Epidermal melanocyte (primary cell): ENCODE measurements at regions not wholly inside any gene's neighbourhood (a gene's known extent, or its start where the extent isn't known, plus 50 kb on each side); places are given as distances from the start of the nearest gene placed in this dataset.
"Not testable (repeated sequence)": the region's sequence is repeated elsewhere in the genome, so short reads cannot be mapped to it uniquely, and the experiment has no call there.

Experiments
- DNase-seq: peaks from one replicate; pipeline ENCODE4 v3.0.0; 2011; ENCODE audit warnings: low spot score; ENCODE audit not compliant: insufficient read length

GRCh38 chr1:87398641-87399040 lies 70.0 kb downstream of the LMO4 start:
- no peak for DNase-seq

GRCh38 chr1:87399264-87399663 lies 70.6 kb downstream of the LMO4 start:
- DNase-seq, result no peak

DNA sequence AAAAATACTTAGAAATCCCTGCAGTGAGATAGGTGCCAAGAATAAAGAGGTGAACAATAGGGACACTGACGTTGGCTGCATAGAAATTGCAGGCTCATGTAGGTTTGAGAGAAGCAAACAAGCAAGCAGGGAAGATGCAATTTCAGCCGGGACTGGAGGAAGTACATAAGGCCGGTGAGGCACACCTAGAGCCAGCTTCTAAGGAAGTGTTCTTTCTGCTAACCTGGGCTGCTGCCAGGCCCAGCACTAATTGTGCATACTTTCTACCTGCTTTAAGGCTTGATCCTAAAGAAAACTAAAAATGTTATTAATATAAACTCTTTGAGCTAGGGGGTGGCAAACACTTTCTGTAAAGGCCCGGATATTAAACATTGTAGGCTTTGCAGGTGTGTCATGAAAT lies 71.0 kb downstream of the LMO4 start:
- no peak for DNase-seq

GRCh38 chr1:87400813-87401212 lies 72.1 kb downstream of the LMO4 start:
- DNase-seq, result no peak

DNA sequence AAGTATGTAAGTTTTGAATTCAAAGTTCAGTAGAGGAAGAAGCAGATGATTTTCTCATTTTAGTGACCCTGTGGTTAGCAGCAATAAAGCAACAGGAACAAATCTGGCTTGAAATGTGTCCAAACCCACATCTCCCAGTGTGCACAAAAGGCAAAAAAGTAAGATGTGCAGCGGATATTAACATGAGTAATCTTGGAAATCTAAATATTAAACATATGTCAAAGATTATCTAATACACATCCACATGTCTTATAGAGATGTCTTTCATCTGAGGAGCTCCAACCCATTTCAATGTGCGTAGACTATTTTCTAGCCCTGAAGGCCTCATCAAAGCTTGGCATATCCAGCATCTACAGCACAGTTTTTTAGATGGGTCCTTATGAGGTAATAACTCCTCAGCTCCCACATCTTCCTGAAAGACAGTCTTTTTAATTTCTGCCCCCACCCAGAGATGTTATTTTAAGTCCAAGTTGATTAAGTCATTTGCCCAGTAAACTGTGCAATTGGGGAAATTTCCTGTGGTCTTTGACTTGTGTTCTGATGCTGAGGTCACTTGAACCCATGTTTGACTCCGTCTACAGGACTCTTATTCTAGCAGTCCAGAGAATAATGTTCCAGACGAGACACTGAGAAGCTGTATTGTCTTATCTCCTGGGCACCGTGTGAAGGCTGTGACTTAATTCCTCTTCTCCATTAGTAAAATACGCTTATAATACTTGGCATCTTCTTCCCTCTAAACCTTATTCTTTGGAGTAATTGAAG lies 73.7 kb downstream of the LMO4 start:
- no peak for DNase-seq

- DNase-seq, result no peak
These were observed 74.6 kb downstream of the LMO4 start for GRCh38 chr1:87403061-87403820.

DNA sequence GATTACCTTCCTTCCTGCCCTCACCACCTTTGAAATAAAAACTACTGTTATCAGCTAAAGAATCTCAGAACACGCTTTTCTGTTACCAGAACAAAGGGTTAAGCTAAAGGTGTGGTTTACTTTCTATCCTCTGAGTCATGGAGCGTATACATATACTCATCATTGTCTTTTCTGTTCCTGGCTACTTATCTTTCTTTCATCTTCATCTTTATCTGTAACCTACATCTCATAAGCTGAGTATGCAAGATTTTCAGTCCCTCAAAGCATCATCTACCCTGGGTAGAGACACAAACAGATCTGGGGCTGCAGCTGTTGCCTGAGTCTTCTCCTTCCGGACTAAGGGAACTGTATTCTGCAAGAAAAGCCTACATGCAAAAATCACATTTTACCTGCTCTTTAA lies 75.6 kb downstream of the LMO4 start:
- DNase-seq, result no peak

GRCh38 chr1:87408665-87409248 lies 80.1 kb downstream of the LMO4 start:
- no peak for DNase-seq

- DNase-seq, result no peak
These were observed 82.2 kb downstream of the LMO4 start for GRCh38 chr1:87410776-87411480.

DNA sequence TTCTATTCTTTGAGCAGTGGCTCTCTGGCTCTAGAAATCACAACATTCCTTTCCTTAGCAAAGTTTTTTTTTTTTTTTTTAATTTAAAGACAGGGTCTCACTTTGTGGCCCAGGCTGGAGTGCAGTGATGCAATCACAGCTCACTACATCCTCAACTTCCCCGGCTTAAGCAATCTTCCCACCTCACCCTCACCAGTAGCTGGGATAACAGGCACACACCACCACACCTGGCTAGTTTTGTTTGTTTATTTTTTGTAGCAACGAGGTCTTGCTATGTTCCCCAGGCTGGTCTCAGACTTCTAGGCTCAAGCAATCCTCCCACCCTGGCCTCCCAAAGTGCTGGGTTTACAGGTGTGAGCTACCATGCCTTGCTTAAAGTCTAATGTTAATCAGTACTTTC lies 85.2 kb downstream of the LMO4 start:
- not testable (repeated sequence) for DNase-seq

DNA sequence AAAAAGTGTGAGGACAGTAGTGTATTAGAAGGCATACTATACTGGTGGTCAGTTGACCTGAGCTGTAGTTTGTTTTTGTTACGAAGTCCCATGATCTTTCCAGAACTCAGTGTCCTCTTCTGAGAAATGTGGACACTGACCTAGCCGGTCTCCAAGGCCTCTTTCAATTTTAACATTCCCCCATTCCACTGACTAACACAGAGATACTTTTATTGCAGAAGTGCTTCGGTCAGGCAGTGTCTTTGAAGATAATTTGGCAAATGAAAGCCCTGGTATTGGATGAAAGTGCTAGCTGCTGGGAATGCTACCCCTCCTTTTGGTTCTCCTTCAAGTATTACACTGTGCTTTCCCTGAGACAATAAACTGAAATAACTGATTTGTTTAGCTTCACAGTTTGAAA lies 89.4 kb downstream of the LMO4 start:
- DNase-seq, result no peak

DNA sequence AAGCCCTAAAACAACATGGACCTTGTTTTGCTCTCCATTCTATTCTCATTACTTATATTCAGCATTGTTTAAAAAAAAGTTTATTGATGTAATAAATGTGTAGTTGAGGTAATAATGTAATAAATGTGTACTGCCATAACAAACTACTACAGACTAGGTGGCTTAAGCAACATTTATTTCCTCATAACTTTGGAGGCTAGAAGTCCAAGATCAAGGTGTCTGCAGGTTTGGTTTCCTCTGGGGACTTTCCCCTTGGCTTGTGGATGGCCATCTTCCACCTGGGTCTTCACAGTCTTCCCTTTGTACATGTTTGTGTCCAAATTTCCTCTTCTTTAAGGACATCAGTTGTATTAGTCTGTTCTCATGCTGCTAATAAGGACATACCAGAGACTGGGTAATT lies 93.1 kb downstream of the LMO4 start:
- no peak for DNase-seq

DNA sequence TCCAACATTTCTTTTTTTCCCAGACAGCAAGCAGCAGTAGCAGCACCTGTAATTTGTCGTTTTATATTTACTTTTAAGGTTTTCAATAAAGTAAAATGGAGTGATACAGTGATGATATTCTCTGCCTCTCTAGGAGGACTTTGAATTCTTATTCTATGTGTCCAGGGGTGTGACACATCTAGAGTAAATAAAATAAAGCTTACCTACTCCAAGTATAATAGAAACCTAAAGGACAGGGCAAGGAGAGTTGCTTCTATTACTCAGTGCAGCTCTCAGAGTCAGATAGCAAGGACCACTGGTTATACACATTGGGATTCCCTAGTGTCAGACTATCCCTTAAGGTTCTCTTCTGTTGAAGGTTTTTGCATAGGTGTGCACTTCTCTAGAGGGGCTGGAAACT lies 95.9 kb downstream of the LMO4 start:
- no peak for DNase-seq

DNA sequence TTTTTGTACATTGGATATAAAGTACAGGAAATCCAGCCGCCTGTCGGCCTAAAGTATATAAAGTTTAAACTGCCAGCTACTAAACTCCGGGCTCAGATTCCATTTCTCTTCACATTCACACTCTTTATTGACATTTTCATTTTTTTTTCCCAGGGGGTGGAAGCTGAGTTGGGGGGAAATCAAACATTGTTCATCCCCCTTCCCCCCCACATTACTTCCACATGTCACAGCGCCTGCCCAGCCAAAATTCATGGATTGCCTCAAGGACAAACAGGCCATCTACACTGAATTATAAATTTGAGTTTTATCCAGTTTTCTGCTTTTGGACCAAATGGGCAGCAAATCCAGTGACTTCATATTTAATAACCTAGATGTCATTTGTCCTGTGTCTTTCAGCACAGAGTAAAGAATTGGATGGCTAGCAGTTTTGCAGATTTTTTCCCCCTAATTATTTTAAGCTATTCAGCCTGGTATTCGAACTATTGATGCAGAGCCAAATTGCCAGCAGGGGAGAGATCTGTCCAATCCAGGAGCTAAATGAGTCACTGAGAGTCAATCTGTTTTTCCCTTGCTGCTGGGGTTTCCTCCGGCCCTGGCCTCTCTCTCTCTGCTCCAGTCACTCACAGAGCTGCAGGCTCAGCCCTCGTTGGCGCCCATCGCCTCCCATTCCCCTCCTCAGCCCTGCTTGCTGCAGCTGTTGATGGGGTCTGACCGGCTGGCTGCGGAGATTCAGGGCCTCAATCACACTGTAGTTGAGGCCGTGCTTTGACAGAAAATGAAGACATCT lies 98.0 kb downstream of the LMO4 start:
- DNase-seq, result no peak

DNA sequence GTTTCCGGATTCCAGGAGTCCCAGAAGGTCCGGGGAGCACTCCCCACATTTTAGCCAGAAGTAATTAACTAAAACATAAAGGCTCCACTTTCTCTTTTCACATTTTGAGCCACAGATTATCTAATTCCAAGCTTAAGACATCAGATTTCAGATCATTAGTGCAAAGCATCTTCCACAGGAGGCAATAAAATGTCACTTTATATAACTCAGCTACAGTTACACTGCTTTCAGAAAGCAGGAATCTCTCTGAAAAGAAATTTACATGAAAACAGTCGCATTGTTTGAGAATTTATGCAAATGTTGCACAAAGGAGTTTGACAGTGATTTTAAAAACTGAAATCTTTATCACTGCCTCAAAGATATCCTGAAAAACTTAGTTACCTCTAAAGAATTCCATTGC lies 99.7 kb downstream of the LMO4 start:
- no peak for DNase-seq

DNA sequence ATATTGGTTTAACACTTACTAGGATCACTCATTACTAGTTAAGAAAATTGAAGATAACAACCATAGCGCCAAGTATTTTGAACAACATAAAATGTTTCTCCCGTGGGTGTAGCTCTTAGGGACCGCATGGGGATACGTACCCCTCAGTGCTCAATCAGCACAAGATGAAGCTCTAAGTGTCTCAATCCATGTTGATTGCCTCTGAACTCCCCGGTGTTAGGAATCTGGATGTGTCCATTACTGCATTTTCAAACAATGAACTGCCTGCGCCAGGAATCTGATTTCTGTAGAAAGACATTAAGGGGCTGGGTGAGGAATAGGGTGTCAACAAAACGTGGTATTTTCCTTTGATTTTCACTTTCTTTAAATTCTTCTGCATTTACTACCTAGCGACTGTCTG lies 100.2 kb downstream of the LMO4 start:
- DNase-seq, result no peak

DNA sequence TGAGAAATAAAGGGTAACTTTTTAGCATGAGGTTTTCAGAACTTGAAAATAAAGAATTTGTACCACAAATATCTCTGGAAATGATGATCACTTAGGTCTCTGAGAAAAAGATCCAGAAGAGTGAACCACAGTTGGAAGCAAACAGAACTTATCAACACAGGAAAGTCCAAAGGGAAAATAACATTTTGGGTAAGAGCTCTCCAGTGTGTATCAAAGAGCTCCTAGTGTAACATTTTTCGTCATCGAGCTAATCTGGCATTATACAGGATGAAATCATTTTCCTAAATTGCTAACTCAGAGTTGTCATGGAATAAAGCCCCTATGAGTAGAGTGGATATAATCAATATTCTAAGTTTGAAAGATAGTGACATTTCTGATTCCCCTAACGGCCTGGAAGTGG lies 104.0 kb downstream of the LMO4 start:
- no peak for DNase-seq

DNA sequence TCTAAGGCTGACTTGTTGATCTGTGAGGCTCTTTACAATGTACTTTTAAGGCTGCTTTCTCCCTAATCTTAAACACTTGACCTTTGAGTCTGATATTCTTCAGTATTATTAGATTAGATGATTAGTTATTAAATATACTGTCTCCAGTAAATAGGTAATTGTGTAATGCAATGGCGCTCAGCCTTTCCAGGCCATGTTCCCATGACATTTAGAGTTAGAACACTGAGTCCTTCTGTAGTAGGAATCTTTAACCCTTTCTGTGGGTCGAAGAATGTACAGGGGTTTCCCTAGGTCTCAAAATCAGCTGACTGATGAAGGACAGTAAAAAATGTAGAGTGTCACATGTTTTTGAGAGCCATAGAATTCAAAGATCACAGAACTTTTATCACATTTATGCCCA lies 104.4 kb downstream of the LMO4 start:
- not testable (repeated sequence) for DNase-seq

DNA sequence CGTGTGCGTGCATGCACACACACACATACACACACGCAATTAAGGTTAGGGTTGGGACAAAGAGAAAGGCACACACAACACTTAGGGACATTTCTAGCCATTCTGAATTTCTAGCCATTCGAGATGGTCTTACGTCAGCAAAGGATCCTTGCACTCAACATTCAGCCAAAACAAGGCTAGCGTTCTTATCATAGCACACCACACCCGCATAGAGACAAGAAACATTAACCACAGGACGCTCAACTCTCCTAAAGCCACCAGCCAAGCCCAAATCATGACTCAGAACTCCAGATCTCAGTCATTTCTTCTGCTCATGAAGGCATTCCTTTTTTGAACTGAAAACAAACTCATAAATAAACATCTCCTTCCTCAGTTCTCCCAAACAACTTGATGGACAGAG lies 106.8 kb downstream of the LMO4 start:
- no peak for DNase-seq

DNA sequence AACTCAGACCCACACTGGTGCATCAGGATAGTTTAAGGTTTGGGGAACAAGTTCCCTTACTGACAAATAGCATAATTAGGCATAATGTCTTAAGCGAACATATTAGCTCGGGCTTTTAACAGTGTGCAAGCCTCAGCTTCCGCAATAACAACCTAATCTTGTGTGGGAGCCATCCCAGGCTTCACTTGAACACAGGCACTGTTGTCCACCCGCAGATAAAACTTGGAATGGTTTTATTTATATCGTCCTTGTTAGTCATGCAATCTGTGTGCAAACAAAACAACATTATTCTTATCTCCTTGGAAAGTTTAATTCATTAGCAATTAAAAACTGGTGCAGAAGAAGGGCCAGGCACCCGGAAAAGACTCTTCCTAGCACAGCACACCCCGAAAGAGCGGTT lies 107.4 kb downstream of the LMO4 start:
- DNase-seq, result not testable (repeated sequence)

DNA sequence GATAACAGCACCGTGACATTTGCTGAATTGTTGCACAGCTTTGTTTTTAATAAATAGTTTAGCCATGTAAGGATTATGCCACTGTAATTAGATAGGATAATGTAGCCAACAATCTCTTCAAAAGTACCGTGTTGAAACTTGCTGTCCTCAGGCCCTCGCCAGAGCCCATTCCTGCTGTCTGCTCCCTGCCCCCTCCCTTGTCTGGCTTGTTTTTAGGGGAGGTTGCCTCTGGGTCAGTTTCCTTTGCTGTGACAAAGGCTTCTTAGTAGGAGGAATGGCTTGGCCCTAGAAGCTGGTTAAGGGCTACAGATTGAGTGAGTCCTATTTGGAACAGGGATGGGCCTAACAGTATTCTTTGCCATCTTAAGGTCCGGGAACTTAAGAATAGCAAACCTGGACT lies 107.9 kb downstream of the LMO4 start:
- DNase-seq, result peak; percentile 18
